Ovary (tissue), 3 donors: ENCODE measurements at regions not wholly inside any gene's neighbourhood (a gene's known extent, or its start where the extent isn't known, plus 50 kb on each side); places are given as distances from the start of the nearest gene placed in this dataset.
"Not testable (repeated sequence)": the region's sequence is repeated elsewhere in the genome, so short reads cannot be mapped to it uniquely, and the experiment has no call there.

ENCODE experiments used
- CTCF ChIP-seq, 3 donors: fragments of 450-650 bp in 2 of 3; fragments of 200-600 bp in 1 of 3; IDR thresholded peaks; one replicate each; pipeline versions ENCODE4 v1.5.1 to v1.8.0; 2016 to 2022; ENCODE audit warnings: antibody characterized with exemption in 3 of 3, mild to moderate bottlenecking in 1 of 3
- EP300 ChIP-seq: sonication (generic); formaldehyde crosslinking; IDR thresholded peaks from one replicate; pipeline ENCODE4 v1.6.1; 2017; ENCODE audit warnings: antibody characterized with exemption
- POLR2A ChIP-seq: fragments of 450-650 bp; IDR thresholded peaks from one replicate; pipeline ENCODE4 v1.6.1; 2017; ENCODE audit warnings: antibody characterized with exemption, mild to moderate bottlenecking, moderate library complexity
- donor health status: DM: no; HTN: no; CAD: no.

DNA sequence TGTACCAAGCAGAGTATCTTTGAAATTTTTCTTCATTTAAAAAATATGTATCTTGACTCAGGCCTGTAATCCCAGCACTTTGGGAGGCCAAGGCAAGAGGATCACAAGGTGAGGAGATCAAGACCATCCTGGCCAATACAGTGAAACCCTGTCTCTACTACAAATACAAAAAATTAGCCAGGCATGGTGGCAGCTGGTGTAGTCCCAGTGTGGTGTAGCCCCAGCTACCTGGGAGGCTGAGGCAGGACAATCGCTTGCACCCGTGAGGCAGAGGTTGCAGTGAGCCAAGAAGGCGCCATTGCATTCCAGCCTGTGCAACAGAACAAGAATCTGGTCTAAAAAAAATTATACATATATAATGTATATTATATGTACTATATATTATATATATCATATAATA lies 118.7 kb upstream of the RIMBP3 start:
- not testable (repeated sequence) for TF ChIP-seq CTCF (IDR thresholded peaks at IDR 0.05); POLR2A; EP300
